ENCODE measurements at regions not wholly inside any gene's neighbourhood (a gene's known extent, or its start where the extent isn't known, plus 50 kb on each side); places are given as distances from the start of the nearest gene placed in this dataset.

DNA sequence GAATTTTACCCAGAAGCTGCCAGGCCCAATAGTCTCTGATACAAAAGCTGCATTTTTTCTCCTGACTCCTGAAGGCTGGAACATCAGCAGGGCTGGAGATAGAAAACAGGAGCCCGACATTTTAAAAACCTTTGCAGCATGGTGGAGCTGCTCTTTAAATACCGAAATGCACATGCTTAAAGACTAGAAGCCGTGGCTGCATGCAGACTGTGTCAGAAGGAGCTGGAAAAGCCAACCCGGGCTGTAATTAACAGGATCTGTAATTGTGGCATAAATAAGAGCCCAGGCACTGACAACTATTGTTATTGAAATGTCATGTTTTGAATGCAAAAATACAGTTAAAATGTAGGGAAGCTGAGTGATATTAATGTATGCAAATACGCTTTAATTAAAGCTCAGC lies 304.9 kb upstream of the PLET1 start:
- ATAC-seq: no peak
- intact Hi-C loops (cut with micrococcal nuclease): no loop called here
- Histone ChIP-seq H3K27me3 (ENCODE audit: insufficient read depth, low read length) (peaks cover 49% of the 10 kb centered on the region), H3K4me3 (replicated peaks in 1 of 2; ENCODE audit: low read depth in 1 of 2, low read length in 2 of 2) (no peak overlapping the region), H3K36me3 (ENCODE audit: control insufficient read depth in 1 of 2, insufficient read depth in 2 of 2, low read length in 2 of 2) (no peaks in the 10 kb centered on the region), H3K79me2 (ENCODE audit: insufficient read depth, low read length) (no peaks in the 10 kb centered on the region), H3K9ac (ENCODE audit: low read length) (no peak overlapping the region), H3K9me2 (ENCODE audit: insufficient read depth) (no peaks in the 10 kb centered on the region), H2AFZ (ENCODE audit: low read depth, low read length, poor library complexity, severe bottlenecking) (no peak overlapping the region), H3K9me3 (ENCODE audit: control insufficient read depth in 1 of 2, insufficient read depth in 1 of 2, low read depth in 1 of 2, low read length in 2 of 2) (no peaks in the 10 kb centered on the region), H3K27ac (ENCODE audit: low read depth, low read length) (no peak overlapping the region), H3K4me2 (ENCODE audit: low read length) (no peak overlapping the region), H4K20me1 (ENCODE audit: insufficient read depth) (no peaks in the 10 kb centered on the region), H3K4me1 (ENCODE audit: control insufficient read depth in 1 of 2, insufficient read depth in 2 of 2, low read length in 2 of 2) (no peaks in the 10 kb centered on the region)
- RAD21 ChIA-PET (ENCODE audit: low non-redundant PET in 1 of 2, low total read pairs in 2 of 2, uncharacterized antibody in 2 of 2, unreplicated experiment in 2 of 2): no interaction called here
- no peak for DNase-seq (ENCODE audit: low read depth, low spot score)
- TF ChIP-seq, protein P1, sequence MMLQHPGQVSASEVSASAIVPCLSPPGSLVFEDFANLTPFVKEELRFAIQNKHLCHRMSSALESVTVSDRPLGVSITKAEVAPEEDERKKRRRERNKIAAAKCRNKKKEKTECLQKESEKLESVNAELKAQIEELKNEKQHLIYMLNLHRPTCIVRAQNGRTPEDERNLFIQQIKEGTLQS (IDR thresholded peaks at IDR 0.05): no peak
- TF ChIP-seq EZH2 (IDR thresholded peaks at IDR 0.05) (no peak), ZNF274 (IDR thresholded peaks at IDR 0.05; ENCODE audit: low read depth, low read length) (no peak), YY1 (IDR thresholded peaks at IDR 0.05; ENCODE audit: extremely low read depth, insufficient replicate concordance, low read depth, low read length) (no peak), RAD21 (IDR thresholded peaks at IDR 0.05; ENCODE audit: low read depth) (no peak)
- no TSS peak for BruUV-seq (replicated peaks)
- CTCF ChIA-PET: interaction anchor here (2.3 kb wide), 1 partner anchor 10 kb away, joined by 12 read pairs; no protein-coding TSS in a partner anchor
- POLR2A ChIA-PET: no interaction called here

DNA sequence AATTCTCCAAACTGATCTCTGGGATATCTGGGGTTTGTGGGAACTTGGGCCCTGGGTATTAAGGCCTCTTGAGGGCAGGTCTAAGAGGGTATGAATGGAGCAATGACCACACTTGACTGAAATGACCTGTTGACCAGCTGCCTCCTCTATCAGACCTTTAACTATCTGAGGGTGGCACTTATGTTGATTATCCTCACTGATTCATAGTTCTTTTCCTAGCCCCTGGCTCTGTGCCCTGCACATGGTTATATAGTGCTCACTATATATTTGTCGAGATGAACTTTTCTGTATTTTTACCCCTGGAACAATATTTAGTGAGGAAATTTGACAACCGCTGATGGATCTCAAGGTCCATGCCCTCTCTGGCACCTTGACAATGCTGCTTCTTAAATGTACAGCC lies 305.5 kb upstream of the PLET1 start:
- no peak overlapping the region for H3K4me2 ChIP-seq (ENCODE audit: low read length)
- RAD21 ChIA-PET (ENCODE audit: low non-redundant PET in 1 of 2, low total read pairs in 2 of 2, uncharacterized antibody in 2 of 2, unreplicated experiment in 2 of 2): no interaction called here
- H3K79me2 ChIP-seq (ENCODE audit: insufficient read depth, low read length): no peaks in the 10 kb centered on the region
- no peak overlapping the region for H2AFZ ChIP-seq (ENCODE audit: low read depth, low read length, poor library complexity, severe bottlenecking)
- POLR2A ChIA-PET: no interaction called here
- H3K36me3 ChIP-seq (ENCODE audit: control insufficient read depth in 1 of 2, insufficient read depth in 2 of 2, low read length in 2 of 2): no peaks in the 10 kb centered on the region
- peaks cover 49% of the 10 kb centered on the region for H3K27me3 ChIP-seq (ENCODE audit: insufficient read depth, low read length)
- no peaks in the 10 kb centered on the region for H3K9me3 ChIP-seq (ENCODE audit: control insufficient read depth in 1 of 2, insufficient read depth in 1 of 2, low read depth in 1 of 2, low read length in 2 of 2)
- no peak overlapping the region for H3K9ac ChIP-seq (ENCODE audit: low read length)
- no peak for TF ChIP-seq YY1 (IDR thresholded peaks at IDR 0.05; ENCODE audit: extremely low read depth, insufficient replicate concordance, low read depth, low read length)
- TF ChIP-seq, protein P2, sequence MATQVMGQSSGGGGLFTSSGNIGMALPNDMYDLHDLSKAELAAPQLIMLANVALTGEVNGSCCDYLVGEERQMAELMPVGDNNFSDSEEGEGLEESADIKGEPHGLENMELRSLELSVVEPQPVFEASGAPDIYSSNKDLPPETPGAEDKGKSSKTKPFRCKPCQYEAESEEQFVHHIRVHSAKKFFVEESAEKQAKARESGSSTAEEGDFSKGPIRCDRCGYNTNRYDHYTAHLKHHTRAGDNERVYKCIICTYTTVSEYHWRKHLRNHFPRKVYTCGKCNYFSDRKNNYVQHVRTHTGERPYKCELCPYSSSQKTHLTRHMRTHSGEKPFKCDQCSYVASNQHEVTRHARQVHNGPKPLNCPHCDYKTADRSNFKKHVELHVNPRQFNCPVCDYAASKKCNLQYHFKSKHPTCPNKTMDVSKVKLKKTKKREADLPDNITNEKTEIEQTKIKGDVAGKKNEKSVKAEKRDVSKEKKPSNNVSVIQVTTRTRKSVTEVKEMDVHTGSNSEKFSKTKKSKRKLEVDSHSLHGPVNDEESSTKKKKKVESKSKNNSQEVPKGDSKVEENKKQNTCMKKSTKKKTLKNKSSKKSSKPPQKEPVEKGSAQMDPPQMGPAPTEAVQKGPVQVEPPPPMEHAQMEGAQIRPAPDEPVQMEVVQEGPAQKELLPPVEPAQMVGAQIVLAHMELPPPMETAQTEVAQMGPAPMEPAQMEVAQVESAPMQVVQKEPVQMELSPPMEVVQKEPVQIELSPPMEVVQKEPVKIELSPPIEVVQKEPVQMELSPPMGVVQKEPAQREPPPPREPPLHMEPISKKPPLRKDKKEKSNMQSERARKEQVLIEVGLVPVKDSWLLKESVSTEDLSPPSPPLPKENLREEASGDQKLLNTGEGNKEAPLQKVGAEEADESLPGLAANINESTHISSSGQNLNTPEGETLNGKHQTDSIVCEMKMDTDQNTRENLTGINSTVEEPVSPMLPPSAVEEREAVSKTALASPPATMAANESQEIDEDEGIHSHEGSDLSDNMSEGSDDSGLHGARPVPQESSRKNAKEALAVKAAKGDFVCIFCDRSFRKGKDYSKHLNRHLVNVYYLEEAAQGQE (IDR thresholded peaks at IDR 0.05; ENCODE audit: low read depth): no peak
- TF ChIP-seq ZFX (IDR thresholded peaks at IDR 0.05): no peak
- TF ChIP-seq RAD21 (IDR thresholded peaks at IDR 0.05; ENCODE audit: low read depth): no peak
- H4K20me1 ChIP-seq (ENCODE audit: insufficient read depth): no peaks in the 10 kb centered on the region
- no TSS peak for BruUV-seq (replicated peaks)
- H3K27ac ChIP-seq (ENCODE audit: low read depth, low read length): no peak overlapping the region
- intact Hi-C loops (cut with micrococcal nuclease): no loop called here
- ATAC-seq (no peak), DNase-seq (ENCODE audit: low read depth, low spot score) (no peak)
- no peaks in the 10 kb centered on the region for H3K4me1 ChIP-seq (ENCODE audit: control insufficient read depth in 1 of 2, insufficient read depth in 2 of 2, low read length in 2 of 2)
- H3K9me2 ChIP-seq (ENCODE audit: insufficient read depth): no peaks in the 10 kb centered on the region
- no peak overlapping the region for H3K4me3 ChIP-seq (replicated peaks in 1 of 2; ENCODE audit: low read depth in 1 of 2, low read length in 2 of 2)
- CTCF ChIA-PET: interaction anchor here (2.3 kb wide), 1 partner anchor 11 kb away, joined by 12 read pairs; no protein-coding TSS in a partner anchor

All from HCT116 (cell line).